MM.1S (cell line): ENCODE measurements at regions not wholly inside any gene's neighbourhood (a gene's known extent, or its start where the extent isn't known, plus 50 kb on each side); places are given as distances from the start of the nearest gene placed in this dataset.

Experiments used
- EZH2 ChIP-seq: fragments of 300-600 bp; sonication (generic); optimal IDR thresholded peaks from 2 replicates; pipeline ENCODE3; 2017; ENCODE audit warnings: low read depth, mild to moderate bottlenecking, antibody characterized with exemption, low read length, mixed read lengths
- EZH2phosphoT487 ChIP-seq: fragments of 300-600 bp; sonication (generic); IDR thresholded peaks from 2 replicates; pipeline ENCODE4 v1.6.1; 2018; ENCODE audit warnings: antibody characterized with exemption, low read length
- TF ChIP-seq, protein P1 (sequence below): fragments of 300-600 bp; sonication (generic); IDR thresholded peaks from 2 replicates; pipeline ENCODE4 v1.5.1; 2016; ENCODE audit warnings: antibody characterized with exemption, low read length, mixed read lengths

DNA sequence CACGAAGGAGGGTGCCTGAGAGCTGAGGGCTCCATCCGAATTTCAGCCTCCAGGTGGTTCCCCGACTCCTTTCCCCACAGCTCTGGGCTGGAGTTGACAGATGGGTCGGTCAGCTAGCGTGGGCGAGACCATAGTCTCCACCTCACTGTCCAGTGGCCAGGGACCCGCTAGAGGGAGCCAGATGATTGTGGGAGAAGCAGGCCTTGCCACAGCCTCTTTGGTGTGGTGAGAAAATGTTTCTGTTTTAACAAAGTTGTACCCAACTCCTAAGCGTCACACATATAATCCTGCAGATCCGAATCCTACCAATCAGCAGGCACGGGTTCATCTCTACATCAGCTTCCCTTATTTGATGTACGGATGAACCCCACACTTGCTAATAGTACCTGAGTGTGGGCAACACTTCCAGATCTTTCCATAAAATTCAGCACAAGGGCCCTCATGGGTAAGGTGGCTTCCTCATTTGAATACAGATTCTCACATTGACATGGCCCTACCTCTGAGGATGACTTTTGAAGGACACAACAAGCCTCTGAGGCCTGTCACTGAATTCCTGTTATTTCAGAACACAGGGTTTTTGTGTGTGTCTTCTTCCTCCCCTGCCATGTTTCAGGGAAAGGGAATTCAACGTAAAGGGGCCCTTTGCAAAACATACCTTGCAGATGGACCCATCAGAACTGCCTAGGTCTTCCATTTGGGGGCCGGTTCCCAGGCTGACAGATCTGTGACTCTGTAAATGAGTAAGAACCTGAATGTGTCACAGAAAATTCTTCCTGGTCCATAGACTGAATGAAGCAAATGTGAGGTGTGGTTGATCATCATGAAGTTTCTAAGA is 103.2 kb upstream of the DUSP22 start:
- TF ChIP-seq EZH2 (no peak), EZH2phosphoT487 (no peak)
- TF ChIP-seq, protein P1, sequence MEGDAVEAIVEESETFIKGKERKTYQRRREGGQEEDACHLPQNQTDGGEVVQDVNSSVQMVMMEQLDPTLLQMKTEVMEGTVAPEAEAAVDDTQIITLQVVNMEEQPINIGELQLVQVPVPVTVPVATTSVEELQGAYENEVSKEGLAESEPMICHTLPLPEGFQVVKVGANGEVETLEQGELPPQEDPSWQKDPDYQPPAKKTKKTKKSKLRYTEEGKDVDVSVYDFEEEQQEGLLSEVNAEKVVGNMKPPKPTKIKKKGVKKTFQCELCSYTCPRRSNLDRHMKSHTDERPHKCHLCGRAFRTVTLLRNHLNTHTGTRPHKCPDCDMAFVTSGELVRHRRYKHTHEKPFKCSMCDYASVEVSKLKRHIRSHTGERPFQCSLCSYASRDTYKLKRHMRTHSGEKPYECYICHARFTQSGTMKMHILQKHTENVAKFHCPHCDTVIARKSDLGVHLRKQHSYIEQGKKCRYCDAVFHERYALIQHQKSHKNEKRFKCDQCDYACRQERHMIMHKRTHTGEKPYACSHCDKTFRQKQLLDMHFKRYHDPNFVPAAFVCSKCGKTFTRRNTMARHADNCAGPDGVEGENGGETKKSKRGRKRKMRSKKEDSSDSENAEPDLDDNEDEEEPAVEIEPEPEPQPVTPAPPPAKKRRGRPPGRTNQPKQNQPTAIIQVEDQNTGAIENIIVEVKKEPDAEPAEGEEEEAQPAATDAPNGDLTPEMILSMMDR = peak; percentile 97
